ENCODE measurements at regions not wholly inside any gene's neighbourhood (a gene's known extent, or its start where the extent isn't known, plus 50 kb on each side); places are given as distances from the start of the nearest gene placed in this dataset.

GRCh38 chr1:36691374-36691773 lies 208.7 kb upstream of the CSF3R start:
- ChIA-PET CTCF (no interaction called here), POLR2A (no interaction called here)
- Histone ChIP-seq H3K27ac (ENCODE audit: low read depth, low read length) (no peak overlapping the region), H3K4me3 (ENCODE audit: low read depth, low read length) (no peak overlapping the region), H3K27me3 (ENCODE audit: control insufficient read depth, insufficient read depth, low read length) (no peaks in the 10 kb centered on the region), H3K9me3 (ENCODE audit: control insufficient read depth, insufficient read depth, low read length) (no peaks in the 10 kb centered on the region)
- DNase-seq (ENCODE audit: low read depth, low spot score): no peak
- TF ChIP-seq CTCF (IDR thresholded peaks at IDR 0.05; ENCODE audit: low read depth, low read length): no peak

GRCh38 chr1:36689992-36690391 lies 207.3 kb upstream of the CSF3R start:
- DNase-seq (ENCODE audit: low read depth, low spot score): no peak
- TF ChIP-seq CTCF (IDR thresholded peaks at IDR 0.05; ENCODE audit: low read depth, low read length): no peak
- ChIA-PET CTCF (no interaction called here), POLR2A (no interaction called here)
- Histone ChIP-seq H3K27ac (ENCODE audit: low read depth, low read length) (no peak overlapping the region), H3K9me3 (ENCODE audit: control insufficient read depth, insufficient read depth, low read length) (no peaks in the 10 kb centered on the region), H3K4me3 (ENCODE audit: low read depth, low read length) (no peak overlapping the region), H3K27me3 (ENCODE audit: control insufficient read depth, insufficient read depth, low read length) (no peaks in the 10 kb centered on the region)

GRCh38 chr1:36687312-36687711 lies 204.6 kb upstream of the CSF3R start:
- ChIA-PET POLR2A (no interaction called here), CTCF (no interaction called here)
- Histone ChIP-seq H3K4me3 (ENCODE audit: low read depth, low read length) (no peak overlapping the region), H3K27ac (ENCODE audit: low read depth, low read length) (no peak overlapping the region), H3K27me3 (ENCODE audit: control insufficient read depth, insufficient read depth, low read length) (no peaks in the 10 kb centered on the region), H3K9me3 (ENCODE audit: control insufficient read depth, insufficient read depth, low read length) (no peaks in the 10 kb centered on the region)
- DNase-seq (ENCODE audit: low read depth, low spot score): no peak
- no peak for TF ChIP-seq CTCF (IDR thresholded peaks at IDR 0.05; ENCODE audit: low read depth, low read length)

GRCh38 chr1:36675931-36676562 lies 193.3 kb upstream of the CSF3R start:
- Histone ChIP-seq H3K4me3 (ENCODE audit: low read depth, low read length) (no peak overlapping the region), H3K9me3 (ENCODE audit: control insufficient read depth, insufficient read depth, low read length) (no peaks in the 10 kb centered on the region), H3K27ac (ENCODE audit: low read depth, low read length) (no peak overlapping the region), H3K27me3 (ENCODE audit: control insufficient read depth, insufficient read depth, low read length) (peaks cover 3% of the 10 kb centered on the region)
- TF ChIP-seq CTCF (IDR thresholded peaks at IDR 0.05; ENCODE audit: low read depth, low read length): no peak
- ChIA-PET CTCF (no interaction called here), POLR2A (no interaction called here)
- DNase-seq (ENCODE audit: low read depth, low spot score): no peak

GRCh38 chr1:36675106-36675505 lies 192.4 kb upstream of the CSF3R start:
- peaks cover 3% of the 10 kb centered on the region for H3K27me3 ChIP-seq (ENCODE audit: control insufficient read depth, insufficient read depth, low read length)
- TF ChIP-seq CTCF (IDR thresholded peaks at IDR 0.05; ENCODE audit: low read depth, low read length): no peak
- DNase-seq (ENCODE audit: low read depth, low spot score): no peak
- no peak overlapping the region for H3K27ac ChIP-seq (ENCODE audit: low read depth, low read length)
- H3K9me3 ChIP-seq (ENCODE audit: control insufficient read depth, insufficient read depth, low read length): no peaks in the 10 kb centered on the region
- CTCF ChIA-PET: no interaction called here
- H3K4me3 ChIP-seq (ENCODE audit: low read depth, low read length): no peak overlapping the region
- POLR2A ChIA-PET: no interaction called here

All from AG04450 (cell line).